ENCODE measurements at regions not wholly inside any gene's neighbourhood (a gene's known extent, or its start where the extent isn't known, plus 50 kb on each side); places are given as distances from the start of the nearest gene placed in this dataset.

DNA sequence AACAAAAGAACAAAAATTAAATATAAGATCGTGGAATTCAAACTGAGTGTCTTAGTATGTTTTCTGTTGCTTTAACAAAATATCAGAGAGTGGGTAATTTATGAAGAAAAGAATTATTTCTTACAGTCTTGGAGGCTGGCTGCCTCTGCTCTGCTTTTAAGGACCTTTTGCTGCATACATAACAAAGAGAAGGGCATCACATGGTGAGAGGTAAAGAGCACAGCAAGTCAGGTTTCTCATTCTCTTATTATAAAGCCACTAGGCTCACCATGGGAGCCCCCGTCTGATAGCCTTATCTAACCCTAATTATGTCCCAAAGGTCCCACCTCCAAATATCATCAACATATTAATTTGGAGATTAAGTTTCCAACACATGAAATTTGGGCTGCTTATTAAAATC lies 231.3 kb downstream of the SLITRK6 start:
- no peak for TF ChIP-seq POLR2AphosphoS5 (IDR thresholded peaks at IDR 0.05)
- TF ChIP-seq POLR2A (IDR thresholded peaks at IDR 0.05) = no peak

Measured in breast epithelium (tissue), 3 donors.